Ishikawa (cell line): ENCODE measurements at regions not wholly inside any gene's neighbourhood (a gene's known extent, or its start where the extent isn't known, plus 50 kb on each side); places are given as distances from the start of the nearest gene placed in this dataset.

Source experiments
- CEBPB ChIP-seq: IDR thresholded peaks from 2 replicates; pipeline ENCODE4 v1.6.1; 2012
- CREB1 ChIP-seq: IDR thresholded peaks from 2 replicates; pipeline ENCODE4 v1.6.1; 2012; ENCODE audit warnings: low read depth
- EGR1 ChIP-seq: IDR thresholded peaks from 2 replicates; pipeline ENCODE4 v1.6.1; 2012
- EP300 ChIP-seq: IDR thresholded peaks from 2 replicates; pipeline ENCODE4 v1.6.1; 2012; ENCODE audit warnings: borderline replicate concordance
- FOXM1 ChIP-seq: IDR thresholded peaks from 2 replicates; pipeline ENCODE4 v1.6.1; 2012; ENCODE audit warnings: low read depth, borderline replicate concordance
- NFIC ChIP-seq: IDR thresholded peaks from 2 replicates; pipeline ENCODE4 v1.6.1; 2012
- RAD21 ChIP-seq: IDR thresholded peaks from 2 replicates; pipeline ENCODE4 v1.6.1; 2012; ENCODE audit warnings: low read depth
- TAF1 ChIP-seq: IDR thresholded peaks from 2 replicates; pipeline ENCODE4 v1.6.1; 2012; ENCODE audit warnings: low read depth, mild to moderate bottlenecking
- TCF12 ChIP-seq: IDR thresholded peaks from 2 replicates; pipeline ENCODE4 v1.6.1; 2012; ENCODE audit warnings: low read depth
- TEAD4 ChIP-seq: IDR thresholded peaks from 2 replicates; pipeline ENCODE4 v1.6.1; 2012
- YY1 ChIP-seq: IDR thresholded peaks from 2 replicates; pipeline ENCODE4 v1.6.1; 2012; ENCODE audit warnings: low read depth
- ZBTB7A ChIP-seq: IDR thresholded peaks from 2 replicates; pipeline ENCODE4 v1.6.1; 2012; ENCODE audit warnings: low read depth
- TF ChIP-seq, protein P1 (sequence below): IDR thresholded peaks from 2 replicates; pipeline ENCODE4 v1.6.1; 2012
- TF ChIP-seq, protein P2 (sequence below): IDR thresholded peaks from 2 replicates; pipeline ENCODE4 v1.6.1; 2012; ENCODE audit warnings: low read depth, mild to moderate bottlenecking
- TF ChIP-seq, protein P3 (sequence below): IDR thresholded peaks from 2 replicates; pipeline ENCODE4 v1.6.1; 2012

DNA sequence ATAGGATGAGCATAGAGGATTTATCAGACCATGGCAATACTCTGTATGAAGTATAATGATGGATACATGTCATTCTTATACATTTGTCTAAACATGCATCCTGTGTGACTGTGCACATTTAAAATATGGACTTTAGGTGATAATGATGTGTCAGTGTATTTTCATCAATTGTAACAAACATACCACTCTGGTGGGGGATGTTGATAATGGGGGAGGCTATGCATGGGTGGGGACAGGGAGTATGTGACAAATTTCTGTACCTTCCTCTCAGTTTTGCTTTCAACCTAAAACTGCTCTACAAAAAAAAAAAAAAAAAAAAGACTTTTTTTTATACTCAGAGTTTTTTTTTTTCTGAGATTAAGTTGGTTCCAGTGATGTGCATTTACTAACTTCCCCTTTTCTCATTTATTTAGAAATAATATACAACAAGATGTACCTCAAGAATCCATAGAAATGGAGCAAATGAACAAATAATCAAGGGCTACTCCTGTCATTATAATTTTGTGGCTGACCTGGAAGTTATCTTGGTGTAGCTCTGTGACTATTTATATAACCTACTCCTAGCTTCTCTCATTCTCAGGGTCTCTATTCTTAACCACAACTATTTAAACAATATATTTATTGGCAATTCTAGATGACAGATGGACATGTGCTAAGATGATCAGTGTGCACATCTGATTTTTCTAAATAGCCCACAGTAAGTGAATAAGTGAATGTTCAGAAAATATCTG, 108.9 kb upstream of the ITGA4 start:
- no peak for TF ChIP-seq TAF1
- TF ChIP-seq YY1: no peak
- TF ChIP-seq, protein P1, sequence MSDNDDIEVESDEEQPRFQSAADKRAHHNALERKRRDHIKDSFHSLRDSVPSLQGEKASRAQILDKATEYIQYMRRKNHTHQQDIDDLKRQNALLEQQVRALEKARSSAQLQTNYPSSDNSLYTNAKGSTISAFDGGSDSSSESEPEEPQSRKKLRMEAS: no peak
- TF ChIP-seq TCF12: no peak
- no peak for TF ChIP-seq NFIC
- TF ChIP-seq CREB1: no peak
- TF ChIP-seq CEBPB: no peak
- no peak for TF ChIP-seq TEAD4
- TF ChIP-seq EGR1: no peak
- TF ChIP-seq FOXM1: no peak
- TF ChIP-seq, protein P2, sequence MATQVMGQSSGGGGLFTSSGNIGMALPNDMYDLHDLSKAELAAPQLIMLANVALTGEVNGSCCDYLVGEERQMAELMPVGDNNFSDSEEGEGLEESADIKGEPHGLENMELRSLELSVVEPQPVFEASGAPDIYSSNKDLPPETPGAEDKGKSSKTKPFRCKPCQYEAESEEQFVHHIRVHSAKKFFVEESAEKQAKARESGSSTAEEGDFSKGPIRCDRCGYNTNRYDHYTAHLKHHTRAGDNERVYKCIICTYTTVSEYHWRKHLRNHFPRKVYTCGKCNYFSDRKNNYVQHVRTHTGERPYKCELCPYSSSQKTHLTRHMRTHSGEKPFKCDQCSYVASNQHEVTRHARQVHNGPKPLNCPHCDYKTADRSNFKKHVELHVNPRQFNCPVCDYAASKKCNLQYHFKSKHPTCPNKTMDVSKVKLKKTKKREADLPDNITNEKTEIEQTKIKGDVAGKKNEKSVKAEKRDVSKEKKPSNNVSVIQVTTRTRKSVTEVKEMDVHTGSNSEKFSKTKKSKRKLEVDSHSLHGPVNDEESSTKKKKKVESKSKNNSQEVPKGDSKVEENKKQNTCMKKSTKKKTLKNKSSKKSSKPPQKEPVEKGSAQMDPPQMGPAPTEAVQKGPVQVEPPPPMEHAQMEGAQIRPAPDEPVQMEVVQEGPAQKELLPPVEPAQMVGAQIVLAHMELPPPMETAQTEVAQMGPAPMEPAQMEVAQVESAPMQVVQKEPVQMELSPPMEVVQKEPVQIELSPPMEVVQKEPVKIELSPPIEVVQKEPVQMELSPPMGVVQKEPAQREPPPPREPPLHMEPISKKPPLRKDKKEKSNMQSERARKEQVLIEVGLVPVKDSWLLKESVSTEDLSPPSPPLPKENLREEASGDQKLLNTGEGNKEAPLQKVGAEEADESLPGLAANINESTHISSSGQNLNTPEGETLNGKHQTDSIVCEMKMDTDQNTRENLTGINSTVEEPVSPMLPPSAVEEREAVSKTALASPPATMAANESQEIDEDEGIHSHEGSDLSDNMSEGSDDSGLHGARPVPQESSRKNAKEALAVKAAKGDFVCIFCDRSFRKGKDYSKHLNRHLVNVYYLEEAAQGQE: no peak
- TF ChIP-seq EP300: no peak
- TF ChIP-seq, protein P3, sequence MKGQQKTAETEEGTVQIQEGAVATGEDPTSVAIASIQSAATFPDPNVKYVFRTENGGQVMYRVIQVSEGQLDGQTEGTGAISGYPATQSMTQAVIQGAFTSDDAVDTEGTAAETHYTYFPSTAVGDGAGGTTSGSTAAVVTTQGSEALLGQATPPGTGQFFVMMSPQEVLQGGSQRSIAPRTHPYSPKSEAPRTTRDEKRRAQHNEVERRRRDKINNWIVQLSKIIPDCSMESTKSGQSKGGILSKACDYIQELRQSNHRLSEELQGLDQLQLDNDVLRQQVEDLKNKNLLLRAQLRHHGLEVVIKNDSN: no peak
- no peak for TF ChIP-seq ZBTB7A
- TF ChIP-seq RAD21: no peak

DNA sequence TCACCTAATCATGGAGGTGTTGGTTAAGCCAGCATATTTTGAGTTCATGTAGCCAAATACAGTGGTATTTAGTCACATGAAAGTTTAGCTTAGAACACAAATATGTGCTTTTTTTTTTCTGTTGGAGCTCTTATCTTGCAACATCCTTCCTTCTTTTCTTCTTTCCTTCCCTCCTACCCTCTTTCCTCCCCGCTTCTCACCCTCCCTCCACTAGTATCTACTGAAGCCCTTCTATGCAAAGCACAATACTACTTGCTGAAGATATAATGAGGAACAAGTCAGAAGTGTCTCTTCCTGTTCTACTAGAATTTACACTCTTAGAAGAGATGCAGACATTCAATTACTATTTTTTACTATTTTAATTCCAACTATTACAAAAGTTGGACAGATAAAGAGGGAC, 105.0 kb upstream of the ITGA4 start:
- TF ChIP-seq EGR1: no peak
- TF ChIP-seq TCF12: no peak
- TF ChIP-seq NFIC: no peak
- no peak for TF ChIP-seq FOXM1
- no peak for TF ChIP-seq EP300
- TF ChIP-seq CREB1: no peak
- TF ChIP-seq YY1: no peak
- TF ChIP-seq, protein P3: no peak
- TF ChIP-seq ZBTB7A: no peak
- no peak for TF ChIP-seq TEAD4
- TF ChIP-seq, protein P1: no peak
- TF ChIP-seq RAD21: no peak
- TF ChIP-seq CEBPB: no peak
- no peak for TF ChIP-seq TAF1
- TF ChIP-seq, protein P2: no peak

DNA sequence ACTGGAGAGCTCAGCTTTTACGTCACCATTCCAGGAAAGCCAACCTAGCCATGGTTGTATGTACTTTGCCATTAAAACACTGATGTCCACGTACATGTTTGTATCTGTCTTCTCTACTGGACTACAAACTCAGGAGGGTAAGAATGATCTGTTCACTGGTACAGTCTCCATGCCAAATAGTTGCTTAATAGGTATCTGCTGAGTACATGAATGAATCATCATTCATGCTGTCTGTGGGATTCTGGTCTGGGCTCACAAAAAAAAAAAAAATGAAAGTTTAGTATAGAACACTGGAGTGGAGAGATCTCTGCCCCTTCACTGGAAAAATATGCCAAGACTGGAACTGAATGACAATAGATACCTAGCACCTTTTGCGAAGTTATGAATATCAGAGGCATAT, 102.6 kb upstream of the ITGA4 start:
- TF ChIP-seq, protein P1: no peak
- TF ChIP-seq FOXM1: no peak
- no peak for TF ChIP-seq TEAD4
- TF ChIP-seq EP300: no peak
- TF ChIP-seq TAF1: no peak
- TF ChIP-seq, protein P2: no peak
- TF ChIP-seq CEBPB: no peak
- no peak for TF ChIP-seq ZBTB7A
- no peak for TF ChIP-seq CREB1
- no peak for TF ChIP-seq YY1
- no peak for TF ChIP-seq EGR1
- no peak for TF ChIP-seq TCF12
- TF ChIP-seq, protein P3: no peak
- TF ChIP-seq NFIC: no peak
- no peak for TF ChIP-seq RAD21
